ENCODE measurements at regions not wholly inside any gene's neighbourhood (a gene's known extent, or its start where the extent isn't known, plus 50 kb on each side); places are given as distances from the start of the nearest gene placed in this dataset.

GRCh38 chr15:93706495-93707292 lies 524.7 kb upstream of the MCTP2 start:
- DNase-seq = no peak

- no peak for DNase-seq
Observed at GRCh38 chr15:93705753-93706455, 525.5 kb upstream of the MCTP2 start.

DNA sequence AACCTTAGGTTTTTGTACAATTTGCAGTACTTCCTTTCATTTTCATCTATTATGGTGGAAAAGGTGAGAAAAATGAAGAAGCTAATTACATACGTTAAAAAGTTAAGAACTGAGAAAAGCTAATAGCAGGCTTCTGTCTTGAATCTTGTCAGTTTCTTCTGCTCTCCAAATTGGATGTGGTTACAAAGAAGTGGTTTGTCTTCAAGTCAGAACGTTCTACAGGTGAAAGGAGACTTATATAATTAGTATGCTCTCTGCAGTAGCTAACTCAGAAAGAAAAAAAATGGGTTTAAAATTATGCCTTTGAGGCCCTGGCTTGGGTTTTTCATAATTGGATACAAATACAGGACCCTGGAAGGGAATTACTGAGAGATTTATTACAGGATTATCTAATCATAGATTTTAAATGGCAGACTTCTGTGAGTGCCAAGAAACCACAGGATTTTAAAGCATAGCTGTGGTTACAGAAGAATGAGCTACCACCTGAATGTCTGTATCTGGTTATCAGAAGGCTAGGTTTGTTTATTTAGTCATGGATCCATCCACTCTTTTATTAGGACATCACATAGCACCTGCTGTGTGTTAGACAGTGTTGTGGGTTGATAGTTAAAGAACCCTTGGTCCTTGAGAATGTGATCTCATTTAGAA lies 528.1 kb upstream of the MCTP2 start:
- no peak for DNase-seq

DNA sequence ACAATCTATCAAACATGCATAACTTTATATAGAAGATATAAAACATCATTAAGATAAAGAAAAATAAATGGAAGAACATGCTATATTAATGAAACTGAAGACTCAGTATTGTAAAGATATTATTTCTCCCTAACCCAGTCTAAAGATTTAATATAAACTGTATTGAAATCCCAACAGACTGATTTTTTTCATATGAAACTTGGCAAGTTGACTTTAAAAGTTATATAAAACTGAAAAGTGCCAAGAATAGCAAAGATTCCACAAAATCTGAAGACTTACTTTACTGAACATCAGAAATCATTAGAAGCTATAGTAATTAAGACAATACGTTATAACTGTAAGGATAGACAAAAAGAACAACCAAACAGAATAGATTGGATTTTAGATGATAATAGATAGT lies 531.3 kb upstream of the MCTP2 start:
- DNase-seq = no peak

- DNase-seq = no peak
Observed at GRCh38 chr15:93694033-93694432, 537.3 kb upstream of the MCTP2 start.

- no peak for DNase-seq
Observed at GRCh38 chr15:93683651-93684050, 547.7 kb upstream of the MCTP2 start.

DNA sequence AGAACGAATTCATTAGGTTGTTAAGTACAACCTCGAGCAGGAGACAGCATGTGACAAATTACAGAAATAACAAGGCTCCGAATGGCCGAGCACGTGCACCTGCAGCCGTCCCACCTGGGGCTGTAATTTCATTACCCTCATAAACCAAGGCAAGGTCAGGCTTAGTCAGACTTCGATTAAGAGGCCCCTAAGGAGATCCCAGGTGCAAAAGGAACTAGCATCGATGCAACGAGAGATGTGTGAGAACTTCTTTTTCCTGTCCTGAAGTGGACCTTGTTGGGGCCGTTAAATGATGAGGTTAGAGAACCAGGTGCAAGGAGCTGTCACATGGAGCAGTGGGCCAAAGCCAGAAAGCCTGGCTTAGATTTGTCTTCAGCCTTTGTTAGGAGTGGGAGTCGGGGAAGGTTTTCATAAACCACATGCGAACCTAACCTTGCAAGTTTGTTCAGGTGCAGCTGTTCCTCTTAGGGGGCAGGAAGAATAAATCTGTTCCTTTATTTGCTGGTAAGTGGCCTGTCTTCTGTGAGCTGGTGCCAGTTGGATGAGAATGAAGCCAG lies 559.9 kb upstream of the MCTP2 start:
- DNase-seq = no peak

DNA sequence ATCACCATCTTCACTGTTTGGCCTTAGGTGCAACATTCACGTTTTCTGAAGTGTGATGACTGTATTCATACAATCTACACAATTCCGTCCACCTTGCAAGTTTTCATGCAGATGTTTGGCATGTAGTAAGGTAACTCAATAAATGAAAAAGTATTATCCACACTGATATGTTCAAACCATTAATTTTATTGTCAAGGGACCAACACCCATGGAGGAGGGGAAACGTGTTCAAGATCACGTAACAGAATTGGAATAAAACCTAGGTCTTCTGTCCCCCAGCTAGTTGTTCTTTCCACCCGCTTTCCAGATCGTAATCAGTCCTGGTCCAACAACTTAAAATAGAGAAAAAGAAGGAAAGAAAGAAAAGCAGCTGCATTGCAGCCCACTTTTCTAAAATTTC lies 560.4 kb upstream of the MCTP2 start:
- DNase-seq = no peak

GRCh38 chr15:93664213-93664956 lies 567.0 kb upstream of the MCTP2 start:
- DNase-seq = no peak

DNA sequence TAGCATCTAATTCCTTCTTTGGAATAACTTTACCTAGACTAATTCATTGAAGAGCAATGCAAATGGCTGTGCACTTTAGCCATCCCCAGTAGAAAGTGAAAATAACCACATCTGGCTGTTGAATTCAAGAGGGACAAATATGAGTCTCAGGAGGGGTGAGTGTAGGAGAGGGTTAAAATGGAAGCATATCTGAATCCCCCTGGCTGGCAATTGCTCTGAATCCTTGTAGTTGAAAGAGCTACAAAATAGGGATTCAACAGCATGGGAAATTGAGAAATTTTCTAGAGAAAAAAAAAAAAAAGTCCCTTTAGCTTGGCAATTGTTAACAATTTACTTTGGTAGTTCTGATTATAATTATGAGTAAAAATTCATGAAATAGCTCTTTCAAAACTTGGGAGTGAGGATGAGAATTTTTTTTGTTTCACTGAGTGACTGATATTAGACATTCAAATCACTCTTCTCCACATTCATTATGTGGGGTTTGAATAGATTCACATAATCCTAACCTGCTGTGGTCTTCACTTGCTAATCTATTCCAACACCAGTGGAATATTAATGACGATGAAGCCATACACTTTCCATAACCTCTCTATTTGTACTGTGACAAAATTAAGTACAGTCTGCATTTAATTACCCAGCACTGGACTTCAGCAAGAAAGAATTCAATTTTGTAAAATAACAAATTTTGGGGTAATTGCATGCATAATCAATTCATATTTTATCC lies 569.0 kb upstream of the MCTP2 start:
- DNase-seq = no peak

- no peak for DNase-seq
Observed at GRCh38 chr15:93658026-93658816, 569.2 kb upstream of the RGMA start.

- no peak for DNase-seq
Observed at GRCh38 chr15:93656041-93656440, 567.0 kb upstream of the RGMA start.

DNA sequence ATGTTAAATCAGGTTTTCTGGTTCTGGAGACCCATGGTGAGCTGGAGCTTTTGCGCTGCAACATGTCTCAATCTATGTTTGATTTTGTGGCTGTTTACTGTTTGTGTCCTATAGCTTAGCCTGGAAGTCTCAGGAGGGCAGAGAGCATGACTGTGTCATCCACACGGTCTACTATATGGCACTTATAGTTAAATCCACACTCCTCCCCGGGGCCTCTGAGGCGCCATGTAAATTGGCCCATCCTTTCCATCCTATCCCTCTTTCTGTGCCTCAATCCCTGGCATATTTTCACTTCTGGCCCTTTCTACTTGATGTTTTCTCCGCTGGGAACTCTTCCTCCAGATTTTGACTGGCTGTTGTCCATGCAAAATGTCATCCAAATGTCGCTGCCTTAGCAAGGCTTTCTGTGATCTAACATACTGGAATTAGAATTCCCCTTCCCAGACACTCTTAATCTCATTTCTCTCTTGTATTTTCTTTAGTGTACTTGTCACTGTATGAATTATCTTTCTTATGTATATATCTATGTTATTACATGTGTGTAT lies 560.8 kb upstream of the RGMA start:
- no peak for DNase-seq

DNA sequence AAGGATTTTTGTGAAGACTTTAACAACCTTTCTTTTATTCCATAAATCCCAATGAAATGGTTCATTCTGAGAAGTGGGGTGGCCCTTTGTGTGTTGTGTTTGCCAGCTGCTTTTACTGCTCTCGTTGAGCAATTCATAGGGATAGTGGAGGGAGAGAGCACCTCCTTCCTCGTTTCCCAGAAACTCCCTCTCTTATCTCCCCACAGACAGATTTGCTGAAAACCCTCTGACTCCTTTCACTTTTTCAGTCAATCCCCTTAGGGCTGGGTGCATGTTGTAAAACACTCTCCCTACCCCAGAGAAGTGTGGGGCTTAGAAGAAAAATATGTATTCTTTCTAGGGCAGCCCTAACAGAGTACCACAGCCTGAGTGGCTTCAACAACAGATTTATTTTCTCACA lies 557.2 kb upstream of the RGMA start:
- no peak for DNase-seq

- DNase-seq = no peak
Observed at GRCh38 chr15:93645594-93645993, 556.6 kb upstream of the RGMA start.

DNA sequence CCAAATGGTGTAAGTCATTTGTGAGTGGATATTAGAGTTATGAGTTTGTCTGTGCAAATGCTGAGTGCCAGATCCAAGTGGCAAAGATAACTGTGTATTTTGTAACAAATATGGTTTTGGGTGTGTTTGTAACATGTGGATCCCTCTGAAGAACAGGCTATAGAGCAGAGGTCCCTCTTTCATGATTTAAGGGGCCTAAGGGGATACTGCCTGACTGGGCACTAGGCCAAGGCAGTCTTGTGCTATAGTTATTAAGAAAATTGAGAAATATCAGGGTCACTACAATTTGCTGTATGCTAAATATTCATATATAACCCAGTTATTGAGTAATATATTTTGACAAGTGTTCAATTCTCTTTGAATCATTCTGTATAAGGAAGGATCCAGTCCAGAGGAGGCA lies 555.6 kb upstream of the RGMA start:
- DNase-seq = no peak

- DNase-seq = no peak
Observed at GRCh38 chr15:93640411-93640962, 551.5 kb upstream of the RGMA start.

DNA sequence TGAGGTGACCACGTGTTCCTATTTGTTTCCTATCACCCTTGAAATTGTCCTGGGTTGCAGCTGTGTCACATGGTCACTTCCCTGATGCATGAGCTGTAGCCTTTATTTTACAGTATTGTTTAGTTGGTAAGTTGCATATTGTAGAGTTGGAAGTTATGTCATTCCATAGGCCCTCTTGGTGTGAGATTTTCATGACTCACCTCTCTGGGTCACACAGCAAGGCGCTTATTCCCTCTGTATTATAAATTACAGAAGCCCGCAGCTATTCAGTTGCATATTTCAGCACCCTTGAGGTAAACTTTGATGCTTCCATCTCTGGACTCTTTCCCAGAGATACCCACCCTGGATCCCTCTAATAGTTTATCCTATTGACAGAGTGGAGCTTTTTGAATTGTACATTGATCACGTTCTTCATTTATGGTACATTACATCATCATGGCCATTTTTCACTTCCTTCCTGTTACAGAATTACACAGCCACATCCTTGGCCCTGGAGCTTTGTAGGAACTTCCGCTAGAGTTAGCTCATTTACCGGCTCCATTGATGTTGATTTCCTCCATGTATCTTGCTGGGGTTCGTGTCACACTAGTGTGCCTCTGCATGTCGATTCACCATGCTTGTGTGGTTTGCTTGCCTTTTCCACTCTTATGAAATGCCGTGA lies 543.1 kb upstream of the RGMA start:
- DNase-seq = no peak

- DNase-seq = no peak
Observed at GRCh38 chr15:93619597-93619996, 530.6 kb upstream of the RGMA start.

DNA sequence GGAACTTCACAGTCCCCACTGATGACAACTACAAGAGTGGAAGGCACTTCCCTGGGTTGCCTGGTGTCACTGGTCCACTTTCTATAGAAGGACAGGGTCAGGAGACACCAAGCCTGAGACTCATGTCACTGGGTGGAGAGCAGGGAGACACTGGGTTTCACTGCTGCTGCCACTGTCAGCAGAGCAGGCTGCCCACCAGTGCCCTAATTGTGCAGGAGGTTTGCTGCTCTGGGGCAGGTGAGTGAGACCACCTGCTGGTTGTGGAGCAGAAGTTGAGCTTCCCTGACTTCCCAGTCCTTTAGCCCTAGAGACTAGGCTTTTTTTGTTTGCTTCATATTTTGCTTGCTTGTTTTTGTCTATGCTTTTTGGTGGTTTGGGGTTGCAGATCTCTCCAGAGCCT lies 528.4 kb upstream of the RGMA start:
- no peak for DNase-seq
